Right lobe of liver (tissue), 6 donors: ENCODE measurements at regions not wholly inside any gene's neighbourhood (a gene's known extent, or its start where the extent isn't known, plus 50 kb on each side); places are given as distances from the start of the nearest gene placed in this dataset.
A peak's percentile ranks its signal among the peaks of the same experiment; 100 is the strongest.

Source experiments
- ATAC-seq, 4 donors: fragments of 200-7000 bp; cut with Tn5 transposase; one replicate each; pipeline ENCODE4 v1.9.1; 2020; ENCODE audit warnings: mild to moderate bottlenecking in 4 of 4, moderate library complexity in 4 of 4
- DNase-seq, 3 donors: peaks; one replicate each; pipeline ENCODE4 v3.0.0-alpha.2; 2020
- H3K27ac ChIP-seq, 3 donors: fragments of 200-600 bp; one replicate each; pipeline ENCODE4 v1.8.0; 2022
- H3K27me3 ChIP-seq, 2 donors: fragments of 200-600 bp; one replicate each; pipeline ENCODE4 v1.8.0; 2022
- H3K36me3 ChIP-seq, 4 donors: fragments of 200-600 bp; sonication (generic) in 1 of 4; one replicate each; pipeline versions ENCODE4 v1.5.1 to v1.8.0; 2017 to 2022; ENCODE audit warnings: control low read depth in 1 of 4
- H3K4me1 ChIP-seq, 4 donors: fragments of 200-600 bp; sonication (generic) in 1 of 4; one replicate each; pipeline versions ENCODE4 v1.5.1 to v1.8.0; 2017 to 2022; ENCODE audit warnings: control low read depth in 1 of 4
- H3K4me3 ChIP-seq, 3 donors: fragments of 200-600 bp; one replicate each; pipeline ENCODE4 v1.8.0; 2022
- H3K9me3 ChIP-seq, 4 donors: fragments of 200-600 bp; sonication (generic) in 1 of 4; one replicate each; pipeline versions ENCODE4 v1.5.1 to v1.8.0; 2017 to 2022; ENCODE audit warnings: control low read depth in 1 of 4
- POLR2A ChIP-seq: fragments of 450-650 bp; IDR thresholded peaks from one replicate; pipeline ENCODE4 v1.6.1; 2017; ENCODE audit warnings: antibody characterized with exemption, mild to moderate bottlenecking
- WGBS: methylation state at CpG from one replicate; pipeline ENCODE4 v1.1.6; 2018; ENCODE audit warnings: low coverage, low lambda C conversion rate; ENCODE audit not compliant: insufficient coverage; ENCODE audit errors: missing lambda C conversion rate; 5-methylcytosine and 5-hydroxymethylcytosine counted together
- intact Hi-C, 2 donors: fragments of 100-400 bp; cut with DNase I; formaldehyde crosslinking; loops; one replicate each; pipeline versions ENCODE4 v1.11.2 to v1.14.1; 2022
- TF ChIP-seq, protein P1 (sequence below), 4 donors: fragments of 200-600 bp in 3 of 4; fragments of 450-650 bp in 1 of 4; IDR thresholded peaks; one replicate each; pipeline versions ENCODE4 v1.5.1 to v1.8.0; 2016 to 2022; ENCODE audit warnings: antibody characterized with exemption in 4 of 4, mild to moderate bottlenecking in 2 of 4
- donor health status: DM: no; HTN: yes; CAD: no.
- donor health status: DM: no; HTN: no; CAD: no.
- donor health status: DM: no; HTN: no; CAD: no.
- donor health status: DM: no; HTN: yes; CAD: no.
- donor health status: DM: no; HTN: yes; CAD: no.

- 6% methylated on average over 5 of the region's 5 CpGs for WGBS
- no peak overlapping the region for H3K27ac ChIP-seq
- no peaks in the 10 kb centered on the region for H3K36me3 ChIP-seq
- no peak overlapping the region for H3K4me3 ChIP-seq
- peaks cover 0 to 5% of the 10 kb centered on the region in 2 donors for H3K27me3 ChIP-seq
- no peaks in the 10 kb centered on the region for H3K4me1 ChIP-seq
- ATAC-seq (peak; percentile 61 to 82 (median 72)), DNase-seq (no peak)
- intact Hi-C loops, result loop anchor here in 1 of 2 donors (5.0 kb wide), 1 partner anchor 133 kb away; no protein-coding TSS in a partner anchor
- no peak for TF ChIP-seq POLR2A
- TF ChIP-seq, protein P1, sequence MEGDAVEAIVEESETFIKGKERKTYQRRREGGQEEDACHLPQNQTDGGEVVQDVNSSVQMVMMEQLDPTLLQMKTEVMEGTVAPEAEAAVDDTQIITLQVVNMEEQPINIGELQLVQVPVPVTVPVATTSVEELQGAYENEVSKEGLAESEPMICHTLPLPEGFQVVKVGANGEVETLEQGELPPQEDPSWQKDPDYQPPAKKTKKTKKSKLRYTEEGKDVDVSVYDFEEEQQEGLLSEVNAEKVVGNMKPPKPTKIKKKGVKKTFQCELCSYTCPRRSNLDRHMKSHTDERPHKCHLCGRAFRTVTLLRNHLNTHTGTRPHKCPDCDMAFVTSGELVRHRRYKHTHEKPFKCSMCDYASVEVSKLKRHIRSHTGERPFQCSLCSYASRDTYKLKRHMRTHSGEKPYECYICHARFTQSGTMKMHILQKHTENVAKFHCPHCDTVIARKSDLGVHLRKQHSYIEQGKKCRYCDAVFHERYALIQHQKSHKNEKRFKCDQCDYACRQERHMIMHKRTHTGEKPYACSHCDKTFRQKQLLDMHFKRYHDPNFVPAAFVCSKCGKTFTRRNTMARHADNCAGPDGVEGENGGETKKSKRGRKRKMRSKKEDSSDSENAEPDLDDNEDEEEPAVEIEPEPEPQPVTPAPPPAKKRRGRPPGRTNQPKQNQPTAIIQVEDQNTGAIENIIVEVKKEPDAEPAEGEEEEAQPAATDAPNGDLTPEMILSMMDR (IDR thresholded peaks at IDR 0.05), result peak; percentile 56 to 82 (median 76)
- no peaks in the 10 kb centered on the region for H3K9me3 ChIP-seq
These were observed 91.0 kb upstream of the KCNA3 start for GRCh38 chr1:110765640-110766335.

DNA sequence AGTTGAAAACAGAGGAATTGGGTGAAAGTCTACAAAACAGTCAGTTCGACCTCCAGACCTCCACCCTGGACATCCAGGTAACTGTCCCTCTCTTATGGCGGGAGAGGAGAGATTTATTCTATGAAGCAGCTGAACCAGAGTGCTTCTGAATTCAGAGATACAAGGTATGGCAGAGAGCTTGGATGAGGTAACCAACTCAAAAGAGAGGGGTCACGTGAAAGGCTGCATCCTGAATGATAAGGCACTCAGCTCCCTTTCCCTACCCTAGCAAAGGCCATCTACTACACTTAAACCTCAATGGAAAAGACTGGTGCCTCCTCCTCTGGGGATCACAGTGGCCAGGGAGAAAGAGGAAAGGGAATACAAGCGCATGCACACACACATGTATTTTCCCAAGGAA, 88.4 kb upstream of the KCNA3 start:
- no peak for ATAC-seq
- peaks cover 0 to 5% of the 10 kb centered on the region in 2 donors for H3K27me3 ChIP-seq
- no peak overlapping the region for H3K27ac ChIP-seq
- intact Hi-C loops, result no loop called here
- 26% methylated on average over 4 of the region's 4 CpGs for WGBS
- TF ChIP-seq POLR2A, result no peak
- TF ChIP-seq, protein P1 (IDR thresholded peaks at IDR 0.05), result no peak
- no peaks in the 10 kb centered on the region for H3K36me3 ChIP-seq
- H3K4me1 ChIP-seq, result no peaks in the 10 kb centered on the region
- DNase-seq, result no peak
- H3K4me3 ChIP-seq, result no peak overlapping the region
- H3K9me3 ChIP-seq, result no peaks in the 10 kb centered on the region

DNA sequence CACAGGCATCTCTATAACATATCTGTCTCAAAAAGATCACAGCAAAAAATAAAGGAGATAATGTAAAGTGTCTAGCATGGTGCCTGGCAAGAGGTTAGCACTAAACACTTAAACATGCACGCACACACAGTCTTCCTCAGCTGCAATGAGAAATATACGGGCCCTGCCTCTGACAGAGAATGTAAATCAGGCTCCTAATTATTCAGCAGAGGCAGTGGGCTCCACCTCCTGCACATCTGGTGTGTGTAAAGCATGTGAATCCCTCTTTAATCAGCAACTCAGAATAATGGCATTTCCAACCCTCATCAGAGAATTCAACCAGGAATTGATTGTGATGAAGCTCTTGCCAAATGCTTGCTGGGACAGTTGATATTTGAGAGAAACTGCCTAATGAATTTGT, 85.6 kb upstream of the KCNA3 start:
- no peak for ATAC-seq
- DNase-seq, result no peak
- Histone ChIP-seq H3K4me1 (no peaks in the 10 kb centered on the region), H3K36me3 (no peaks in the 10 kb centered on the region), H3K27ac (no peak overlapping the region), H3K9me3 (no peaks in the 10 kb centered on the region), H3K4me3 (no peak overlapping the region), H3K27me3 (no peaks in the 10 kb centered on the region)
- intact Hi-C loops, result no loop called here
- no peak for TF ChIP-seq POLR2A
- TF ChIP-seq, protein P1 (IDR thresholded peaks at IDR 0.05), result no peak
- WGBS, result 36% methylated on average over 2 of the region's 2 CpGs

GRCh38 chr1:110756506-110756905, 81.8 kb upstream of the KCNA3 start:
- H3K4me1 ChIP-seq, result no peaks in the 10 kb centered on the region
- H3K36me3 ChIP-seq, result no peaks in the 10 kb centered on the region
- H3K27ac ChIP-seq, result no peak overlapping the region
- H3K9me3 ChIP-seq, result no peaks in the 10 kb centered on the region
- ATAC-seq, result no peak
- intact Hi-C loops, result no loop called here
- H3K27me3 ChIP-seq, result no peaks in the 10 kb centered on the region
- no peak overlapping the region for H3K4me3 ChIP-seq
- no peak for TF ChIP-seq POLR2A
- TF ChIP-seq, protein P1 (IDR thresholded peaks at IDR 0.05), result no peak
- no peak for DNase-seq
- WGBS, result 39% methylated on average over 1 of the region's 1 CpG
